Neutrophil (primary cell): ENCODE measurements at regions not wholly inside any gene's neighbourhood (a gene's known extent, or its start where the extent isn't known, plus 50 kb on each side); places are given as distances from the start of the nearest gene placed in this dataset.
"Not testable (repeated sequence)": the region's sequence is repeated elsewhere in the genome, so short reads cannot be mapped to it uniquely, and the experiment has no call there.

Source experiments
- H3K27ac ChIP-seq: fragments of 200-600 bp; sonication (generic); 2 replicates; pipeline ENCODE4 v1.5.1; 2016; ENCODE audit warnings: mild to moderate bottlenecking, moderate library complexity
- H3K27me3 ChIP-seq: fragments of 200-600 bp; sonication (generic); 2 replicates; pipeline ENCODE4 v1.6.0; 2016; ENCODE audit warnings: mild to moderate bottlenecking
- H3K36me3 ChIP-seq: fragments of 200-600 bp; sonication (generic); 2 replicates; pipeline ENCODE4 v1.5.1; 2017
- H3K4me1 ChIP-seq, 2 experiments: fragments of 200-600 bp in 1 of 2; sonication (generic) in 1 of 2; 1 replicate in 1 of 2; 2 replicates in 1 of 2; pipeline versions ENCODE4 v1.5.1 to v1.6.1; 2013 to 2016; ENCODE audit warnings: low read depth in 1 of 2, low read length in 1 of 2, mild to moderate bottlenecking in 1 of 2, moderate library complexity in 1 of 2; ENCODE audit not compliant: control insufficient read depth in 1 of 2, insufficient read depth in 1 of 2
- H3K4me3 ChIP-seq, 2 experiments: fragments of 200-600 bp in 1 of 2; sonication (generic) in 1 of 2; 1 replicate in 1 of 2; 2 replicates in 1 of 2; pipeline ENCODE4 v1.5.1; 2013 to 2016; ENCODE audit warnings: low read depth in 1 of 2, low read length in 1 of 2, mild to moderate bottlenecking in 1 of 2, moderate library complexity in 1 of 2
- H3K9me3 ChIP-seq: fragments of 200-600 bp; sonication (generic); 2 replicates; pipeline ENCODE4 v1.5.1; 2016
- TF ChIP-seq, protein P1 (sequence below): fragments of 200-600 bp; sonication (generic); IDR thresholded peaks from 2 replicates; pipeline ENCODE4 v1.5.1; 2016; ENCODE audit warnings: antibody characterized with exemption

GRCh38 chr7:113279256-113279655 is 160.9 kb upstream of the SMIM30 start:
- TF ChIP-seq, protein P1, sequence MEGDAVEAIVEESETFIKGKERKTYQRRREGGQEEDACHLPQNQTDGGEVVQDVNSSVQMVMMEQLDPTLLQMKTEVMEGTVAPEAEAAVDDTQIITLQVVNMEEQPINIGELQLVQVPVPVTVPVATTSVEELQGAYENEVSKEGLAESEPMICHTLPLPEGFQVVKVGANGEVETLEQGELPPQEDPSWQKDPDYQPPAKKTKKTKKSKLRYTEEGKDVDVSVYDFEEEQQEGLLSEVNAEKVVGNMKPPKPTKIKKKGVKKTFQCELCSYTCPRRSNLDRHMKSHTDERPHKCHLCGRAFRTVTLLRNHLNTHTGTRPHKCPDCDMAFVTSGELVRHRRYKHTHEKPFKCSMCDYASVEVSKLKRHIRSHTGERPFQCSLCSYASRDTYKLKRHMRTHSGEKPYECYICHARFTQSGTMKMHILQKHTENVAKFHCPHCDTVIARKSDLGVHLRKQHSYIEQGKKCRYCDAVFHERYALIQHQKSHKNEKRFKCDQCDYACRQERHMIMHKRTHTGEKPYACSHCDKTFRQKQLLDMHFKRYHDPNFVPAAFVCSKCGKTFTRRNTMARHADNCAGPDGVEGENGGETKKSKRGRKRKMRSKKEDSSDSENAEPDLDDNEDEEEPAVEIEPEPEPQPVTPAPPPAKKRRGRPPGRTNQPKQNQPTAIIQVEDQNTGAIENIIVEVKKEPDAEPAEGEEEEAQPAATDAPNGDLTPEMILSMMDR, result no peak
- Histone ChIP-seq H3K4me3 (no peak overlapping the region), H3K36me3 (no peaks in the 10 kb centered on the region), H3K4me1 (no peaks in the 10 kb centered on the region), H3K9me3 (no peaks in the 10 kb centered on the region), H3K27ac (no peak overlapping the region), H3K27me3 (no peaks in the 10 kb centered on the region)

GRCh38 chr7:113270790-113271189 is 152.4 kb upstream of the SMIM30 start:
- TF ChIP-seq, protein P1, result no peak
- H3K27me3 ChIP-seq, result no peaks in the 10 kb centered on the region
- H3K4me3 ChIP-seq, result no peak overlapping the region
- no peaks in the 10 kb centered on the region for H3K4me1 ChIP-seq
- H3K9me3 ChIP-seq, result peaks cover 6% of the 10 kb centered on the region
- H3K36me3 ChIP-seq, result no peaks in the 10 kb centered on the region
- no peak overlapping the region for H3K27ac ChIP-seq

DNA sequence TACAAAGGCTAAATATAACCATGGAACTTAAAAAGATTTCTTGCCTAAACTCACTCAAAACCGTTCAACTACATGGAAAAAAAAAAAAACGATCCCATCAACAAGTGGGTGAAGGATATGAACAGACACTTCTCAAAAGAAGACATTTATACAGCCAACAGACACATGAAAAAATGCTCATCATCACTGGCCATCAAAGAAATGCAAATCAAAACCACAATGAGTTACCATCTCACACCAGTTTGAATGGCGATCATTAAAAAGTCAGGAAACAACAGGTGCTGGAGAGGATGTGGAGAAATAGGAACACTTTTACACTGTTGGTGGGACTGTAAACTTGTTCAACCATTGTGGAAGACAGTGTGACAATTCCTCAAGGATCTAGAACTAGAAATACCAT is 151.2 kb upstream of the SMIM30 start:
- not testable (repeated sequence) for H3K27me3 ChIP-seq, H3K27ac ChIP-seq, H3K9me3 ChIP-seq, H3K36me3 ChIP-seq, H3K4me1 ChIP-seq, H3K4me3 ChIP-seq

DNA sequence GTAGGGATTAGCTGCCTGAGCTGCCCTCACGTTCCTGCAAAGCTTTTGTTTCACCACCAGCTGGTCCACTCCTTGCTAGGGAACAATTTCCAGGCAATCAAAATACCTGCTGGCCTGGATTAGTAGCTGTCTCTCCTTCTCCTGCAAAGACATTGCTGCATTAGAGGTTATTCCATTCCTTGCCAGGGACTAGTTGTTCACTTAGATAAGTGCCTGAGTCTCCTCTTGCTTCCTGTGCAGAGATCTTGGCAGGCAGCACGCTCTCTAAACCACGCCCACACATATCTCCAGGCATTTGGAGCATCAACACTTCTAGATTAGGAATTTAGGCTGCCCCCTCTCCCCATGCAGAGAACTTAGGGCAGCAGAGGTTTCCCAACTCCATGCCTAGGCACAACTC is 150.4 kb upstream of the SMIM30 start:
- no peak overlapping the region for H3K4me3 ChIP-seq
- peaks cover 6% of the 10 kb centered on the region for H3K9me3 ChIP-seq
- H3K4me1 ChIP-seq, result no peaks in the 10 kb centered on the region
- TF ChIP-seq, protein P1, result no peak
- no peaks in the 10 kb centered on the region for H3K36me3 ChIP-seq
- no peaks in the 10 kb centered on the region for H3K27me3 ChIP-seq
- H3K27ac ChIP-seq, result no peak overlapping the region

DNA sequence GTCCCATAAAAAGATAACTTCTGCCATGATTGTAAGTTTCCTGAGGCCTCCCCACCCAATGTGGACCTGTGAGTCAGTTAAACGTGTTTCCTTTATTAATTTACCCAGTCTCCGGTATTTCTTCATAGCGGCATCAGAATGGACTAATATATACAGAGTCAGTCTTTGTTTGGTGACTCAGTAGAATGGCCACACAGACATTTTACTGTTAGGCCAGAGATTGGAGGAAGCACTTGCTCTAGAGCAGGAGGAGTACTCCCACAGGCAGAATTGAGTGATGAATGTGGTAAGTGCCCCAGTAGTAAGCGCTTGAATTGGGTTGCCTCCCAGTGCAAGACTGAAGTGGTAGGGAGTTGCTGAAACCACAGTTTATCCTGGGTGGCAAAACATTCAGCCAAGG is 149.5 kb upstream of the SMIM30 start:
- Histone ChIP-seq H3K36me3 (no peaks in the 10 kb centered on the region), H3K27me3 (no peaks in the 10 kb centered on the region), H3K27ac (no peak overlapping the region), H3K4me3 (no peak overlapping the region), H3K9me3 (peaks cover 6% of the 10 kb centered on the region), H3K4me1 (no peaks in the 10 kb centered on the region)
- TF ChIP-seq, protein P1, result no peak

DNA sequence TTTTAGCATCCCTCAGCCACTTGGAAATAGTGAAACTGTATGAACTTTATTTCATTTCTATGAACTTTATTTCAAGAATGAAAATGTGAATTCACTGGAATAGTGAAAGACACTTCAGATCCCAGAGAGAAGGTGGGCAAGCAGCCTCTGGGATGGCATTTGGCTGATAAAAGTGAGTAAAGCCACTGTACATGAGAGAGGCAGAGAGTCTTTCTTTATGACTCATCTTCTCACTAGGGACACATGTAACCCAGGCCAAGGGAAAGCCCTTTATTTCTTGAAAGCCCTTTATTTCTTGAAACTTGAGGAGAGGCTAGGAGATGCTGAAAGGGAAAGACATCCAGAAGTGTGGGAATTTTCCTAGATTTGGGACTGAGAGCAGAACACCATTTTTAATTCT is 148.9 kb upstream of the SMIM30 start:
- no peak overlapping the region for H3K27ac ChIP-seq
- no peaks in the 10 kb centered on the region for H3K4me1 ChIP-seq
- TF ChIP-seq, protein P1, result no peak
- peaks cover 6% of the 10 kb centered on the region for H3K9me3 ChIP-seq
- H3K36me3 ChIP-seq, result no peaks in the 10 kb centered on the region
- no peak overlapping the region for H3K4me3 ChIP-seq
- no peaks in the 10 kb centered on the region for H3K27me3 ChIP-seq
